Endothelial cell of hepatic sinusoid (primary cell): ENCODE measurements at regions not wholly inside any gene's neighbourhood (a gene's known extent, or its start where the extent isn't known, plus 50 kb on each side); places are given as distances from the start of the nearest gene placed in this dataset.
"Not testable (repeated sequence)": the region's sequence is repeated elsewhere in the genome, so short reads cannot be mapped to it uniquely, and the experiment has no call there.

Source experiments
- in situ Hi-C: cut with HindIII; loops from 2 replicates; pipeline ENCODE4 v1.10.0; 2017; ENCODE audit warnings: low sequenced_read_pairs

GRCh38 chr6:164066335-164066734 lies 651.8 kb downstream of the QKI start:
- in situ Hi-C loops: no loop called here

GRCh38 chr6:164063346-164063745 lies 648.8 kb downstream of the QKI start:
- in situ Hi-C loops: no loop called here

GRCh38 chr6:164062872-164063271 lies 648.4 kb downstream of the QKI start:
- in situ Hi-C loops: no loop called here

- in situ Hi-C loops: no loop called here
Observed at GRCh38 chr6:164057876-164058275, 643.4 kb downstream of the QKI start.

- in situ Hi-C loops: no loop called here
Observed at GRCh38 chr6:164051427-164051826, 636.9 kb downstream of the QKI start.

GRCh38 chr6:164049517-164049988 lies 635.0 kb downstream of the QKI start:
- in situ Hi-C loops: no loop called here

- in situ Hi-C loops: no loop called here
Observed at GRCh38 chr6:164048840-164049516, 634.5 kb downstream of the QKI start.

GRCh38 chr6:164045082-164045481 lies 630.6 kb downstream of the QKI start:
- in situ Hi-C loops: no loop called here

GRCh38 chr6:164043656-164044055 lies 629.1 kb downstream of the QKI start:
- in situ Hi-C loops: not testable (repeated sequence)

- in situ Hi-C loops: no loop called here
Observed at GRCh38 chr6:164042212-164042611, 627.7 kb downstream of the QKI start.

GRCh38 chr6:164040994-164041393 lies 626.5 kb downstream of the QKI start:
- in situ Hi-C loops: no loop called here

GRCh38 chr6:164039954-164040375 lies 625.4 kb downstream of the QKI start:
- in situ Hi-C loops: no loop called here

- in situ Hi-C loops: no loop called here
Observed at GRCh38 chr6:164037171-164037870, 622.8 kb downstream of the QKI start.

GRCh38 chr6:164035900-164036485 lies 621.5 kb downstream of the QKI start:
- in situ Hi-C loops: no loop called here

GRCh38 chr6:164034602-164035140 lies 620.2 kb downstream of the QKI start:
- in situ Hi-C loops: no loop called here

- in situ Hi-C loops: no loop called here
Observed at GRCh38 chr6:164025180-164025579, 610.7 kb downstream of the QKI start.

GRCh38 chr6:164023535-164023934 lies 609.0 kb downstream of the QKI start:
- in situ Hi-C loops: no loop called here

GRCh38 chr6:164022632-164023031 lies 608.1 kb downstream of the QKI start:
- in situ Hi-C loops: no loop called here

- in situ Hi-C loops: no loop called here
Observed at GRCh38 chr6:164021589-164022250, 607.2 kb downstream of the QKI start.

GRCh38 chr6:164020142-164020541 lies 605.6 kb downstream of the QKI start:
- in situ Hi-C loops: no loop called here

GRCh38 chr6:164018133-164018532 lies 603.6 kb downstream of the QKI start:
- in situ Hi-C loops: no loop called here
